ENCODE measurements at regions not wholly inside any gene's neighbourhood (a gene's known extent, or its start where the extent isn't known, plus 50 kb on each side); places are given as distances from the start of the nearest gene placed in this dataset.

GRCh38 chr6:155505608-155505989 lies 50.0 kb upstream of the NOX3 start:
- TF ChIP-seq GATA2 (IDR thresholded peaks at IDR 0.05; ENCODE audit: low read depth, low read length) (no peak), GATA3 (IDR thresholded peaks at IDR 0.05; ENCODE audit: low read depth, low read length) (no peak)
